ENCODE measurements at regions not wholly inside any gene's neighbourhood (a gene's known extent, or its start where the extent isn't known, plus 50 kb on each side); places are given as distances from the start of the nearest gene placed in this dataset.

- DNase-seq (ENCODE audit: low spot score) (no peak), ATAC-seq (no peak)
- no peaks in the 10 kb centered on the region for H3K27me3 Mint-ChIP-seq
- peaks cover 4% of the 10 kb centered on the region in 2 donors for H3K4me1 Mint-ChIP-seq (ENCODE audit: low read depth in 2 of 2)
- H3K4me3 Mint-ChIP-seq = no peak overlapping the region
- peaks cover 9% of the 10 kb centered on the region for H3K9me3 Mint-ChIP-seq
- H3K27ac Mint-ChIP-seq = no peak overlapping the region
- peaks cover 17% of the 10 kb centered on the region for H3K36me3 Mint-ChIP-seq
These were observed 134.8 kb upstream of the DPT start for GRCh38 chr1:168863772-168864171.

GRCh38 chr1:168864266-168864665 is 135.3 kb upstream of the DPT start:
- DNase-seq (ENCODE audit: low spot score) = no peak
- H3K27ac Mint-ChIP-seq = no peak overlapping the region
- peaks cover 9% of the 10 kb centered on the region for H3K9me3 Mint-ChIP-seq
- H3K4me3 Mint-ChIP-seq = no peak overlapping the region
- no peak for ATAC-seq
- H3K27me3 Mint-ChIP-seq = no peaks in the 10 kb centered on the region
- H3K36me3 Mint-ChIP-seq = peaks cover 12% of the 10 kb centered on the region
- H3K4me1 Mint-ChIP-seq (ENCODE audit: low read depth in 2 of 2) = peaks cover 4% of the 10 kb centered on the region in 2 donors

GRCh38 chr1:168865850-168866620 is 137.0 kb upstream of the DPT start:
- ATAC-seq = peak in 1 of 2 donors; percentile 65
- Mint-ChIP-seq H3K4me1 (ENCODE audit: low read depth in 2 of 2) (peaks cover 4% of the 10 kb centered on the region in 2 donors), H3K27ac (no peak overlapping the region), H3K9me3 (peaks cover 9% of the 10 kb centered on the region), H3K27me3 (no peaks in the 10 kb centered on the region), H3K36me3 (peaks cover 9% of the 10 kb centered on the region), H3K4me3 (peak overlapping the region; percentile 13)
- no peak for DNase-seq (ENCODE audit: low spot score)

GRCh38 chr1:168867941-168868634 is 139.1 kb upstream of the DPT start:
- ATAC-seq (no peak), DNase-seq (ENCODE audit: low spot score) (no peak)
- no peak overlapping the region for H3K4me3 Mint-ChIP-seq
- H3K36me3 Mint-ChIP-seq = peaks cover 9% of the 10 kb centered on the region
- no peaks in the 10 kb centered on the region for H3K27me3 Mint-ChIP-seq
- H3K27ac Mint-ChIP-seq = no peak overlapping the region
- H3K4me1 Mint-ChIP-seq (ENCODE audit: low read depth in 2 of 2) = peaks cover 4 to 6% of the 10 kb centered on the region in 2 donors
- peaks cover 9% of the 10 kb centered on the region for H3K9me3 Mint-ChIP-seq

- ATAC-seq (no peak), DNase-seq (ENCODE audit: low spot score) (no peak)
- no peaks in the 10 kb centered on the region for H3K36me3 Mint-ChIP-seq
- peaks cover 4 to 6% of the 10 kb centered on the region in 2 donors for H3K4me1 Mint-ChIP-seq (ENCODE audit: low read depth in 2 of 2)
- peaks cover 1% of the 10 kb centered on the region for H3K9me3 Mint-ChIP-seq
- H3K27ac Mint-ChIP-seq = no peak overlapping the region
- H3K4me3 Mint-ChIP-seq = no peak overlapping the region
- H3K27me3 Mint-ChIP-seq = peaks cover 0 to 2% of the 10 kb centered on the region in 2 donors
These were observed 142.5 kb upstream of the DPT start for GRCh38 chr1:168871531-168871930.

GRCh38 chr1:168875831-168876230 is 146.8 kb upstream of the DPT start:
- Mint-ChIP-seq H3K36me3 (no peaks in the 10 kb centered on the region), H3K9me3 (no peaks in the 10 kb centered on the region), H3K27me3 (peaks cover 0 to 2% of the 10 kb centered on the region in 2 donors), H3K4me3 (no peak overlapping the region), H3K27ac (no peak overlapping the region), H3K4me1 (ENCODE audit: low read depth in 2 of 2) (peaks cover 0 to 7% of the 10 kb centered on the region in 2 donors)
- no peak for DNase-seq (ENCODE audit: low spot score)
- no peak for ATAC-seq

GRCh38 chr1:168876830-168877229 is 147.8 kb upstream of the DPT start:
- Mint-ChIP-seq H3K4me3 (no peak overlapping the region), H3K27me3 (peaks cover 0 to 2% of the 10 kb centered on the region in 2 donors), H3K36me3 (no peaks in the 10 kb centered on the region), H3K9me3 (no peaks in the 10 kb centered on the region), H3K4me1 (ENCODE audit: low read depth in 2 of 2) (peaks cover 0 to 6% of the 10 kb centered on the region in 2 donors), H3K27ac (no peak overlapping the region)
- DNase-seq (ENCODE audit: low spot score) = no peak
- no peak for ATAC-seq

- no peaks in the 10 kb centered on the region for H3K36me3 Mint-ChIP-seq
- H3K4me1 Mint-ChIP-seq (ENCODE audit: low read depth in 2 of 2) = peaks cover 0 to 4% of the 10 kb centered on the region in 2 donors
- DNase-seq (ENCODE audit: low spot score) (no peak), ATAC-seq (no peak)
- H3K9me3 Mint-ChIP-seq = no peaks in the 10 kb centered on the region
- H3K4me3 Mint-ChIP-seq = no peak overlapping the region
- H3K27ac Mint-ChIP-seq = no peak overlapping the region
- H3K27me3 Mint-ChIP-seq = peaks cover 0 to 2% of the 10 kb centered on the region in 2 donors
These were observed 151.1 kb upstream of the DPT start for GRCh38 chr1:168879896-168880734.

- Mint-ChIP-seq H3K4me1 (ENCODE audit: low read depth in 2 of 2) (peaks cover 0 to 4% of the 10 kb centered on the region in 2 donors), H3K27me3 (peaks cover 0 to 2% of the 10 kb centered on the region in 2 donors), H3K4me3 (no peak overlapping the region), H3K9me3 (no peaks in the 10 kb centered on the region), H3K27ac (no peak overlapping the region), H3K36me3 (no peaks in the 10 kb centered on the region)
- ATAC-seq (no peak), DNase-seq (ENCODE audit: low spot score) (no peak)
These were observed 152.8 kb upstream of the DPT start for GRCh38 chr1:168881656-168882260.

- no peak overlapping the region for H3K4me3 Mint-ChIP-seq
- no peaks in the 10 kb centered on the region for H3K9me3 Mint-ChIP-seq
- H3K27ac Mint-ChIP-seq = no peak overlapping the region
- no peaks in the 10 kb centered on the region for H3K36me3 Mint-ChIP-seq
- peaks cover 0 to 5% of the 10 kb centered on the region in 2 donors for H3K27me3 Mint-ChIP-seq
- no peaks in the 10 kb centered on the region for H3K4me1 Mint-ChIP-seq (ENCODE audit: low read depth in 2 of 2)
- ATAC-seq = peak in 1 of 2 donors; percentile 40
- no peak for DNase-seq (ENCODE audit: low spot score)
These were observed 158.4 kb upstream of the DPT start for GRCh38 chr1:168887381-168887780.

GRCh38 chr1:168888418-168888817 is 159.4 kb upstream of the DPT start:
- ATAC-seq = no peak
- Mint-ChIP-seq H3K27me3 (peaks cover 8% of the 10 kb centered on the region in 2 donors), H3K4me3 (no peak overlapping the region), H3K27ac (no peak overlapping the region), H3K36me3 (no peaks in the 10 kb centered on the region), H3K4me1 (ENCODE audit: low read depth in 2 of 2) (no peaks in the 10 kb centered on the region), H3K9me3 (no peaks in the 10 kb centered on the region)
- DNase-seq (ENCODE audit: low spot score) = no peak

- ATAC-seq = no peak
- H3K4me1 Mint-ChIP-seq (ENCODE audit: low read depth in 2 of 2) = no peaks in the 10 kb centered on the region
- no peak overlapping the region for H3K27ac Mint-ChIP-seq
- no peaks in the 10 kb centered on the region for H3K9me3 Mint-ChIP-seq
- H3K27me3 Mint-ChIP-seq = peaks cover 35 to 44% of the 10 kb centered on the region in 2 donors
- H3K36me3 Mint-ChIP-seq = no peaks in the 10 kb centered on the region
- DNase-seq (ENCODE audit: low spot score) = no peak
- H3K4me3 Mint-ChIP-seq = no peak overlapping the region
These were observed 163.9 kb upstream of the DPT start for GRCh38 chr1:168892931-168893330.

- no peaks in the 10 kb centered on the region for H3K9me3 Mint-ChIP-seq
- H3K4me1 Mint-ChIP-seq (ENCODE audit: low read depth in 2 of 2) = no peaks in the 10 kb centered on the region
These were observed 164.4 kb upstream of the DPT start for GRCh38 chr1:168893359-168893801.

More at GRCh38 chr1:168893359-168893801, 164.4 kb upstream of the DPT start:
- no peak overlapping the region for H3K4me3 Mint-ChIP-seq
- no peak for ATAC-seq
- no peaks in the 10 kb centered on the region for H3K36me3 Mint-ChIP-seq
- peaks cover 33 to 48% of the 10 kb centered on the region in 2 donors for H3K27me3 Mint-ChIP-seq
- no peak for DNase-seq (ENCODE audit: low spot score)
- H3K27ac Mint-ChIP-seq = no peak overlapping the region

All from natural killer cell treated with Interleukin-12 subunit alpha and Interleukin-12 subunit beta and Interleukin-15 and Interleukin-18, amount 100 ng/mL, for 72 hours (primary cell).